Upper lobe of right lung (tissue), 1 donor: ENCODE measurements at regions not wholly inside any gene's neighbourhood (a gene's known extent, or its start where the extent isn't known, plus 50 kb on each side); places are given as distances from the start of the nearest gene placed in this dataset.
A peak's percentile ranks its signal among the peaks of the same experiment; 100 is the strongest.
"Not testable (repeated sequence)": the region's sequence is repeated elsewhere in the genome, so short reads cannot be mapped to it uniquely, and the experiment has no call there.

Experiments
- ATAC-seq: fragments of 200-7000 bp; cut with Tn5 transposase; one replicate; pipeline ENCODE4 v1.9.1; 2020; ENCODE audit warnings: mild to moderate bottlenecking, moderate library complexity
- DNase-seq: peaks from one replicate; pipeline ENCODE4 v3.0.0-alpha.2; 2020
- H3K27ac ChIP-seq: fragments of 200-600 bp; one replicate; pipeline ENCODE4 v1.8.0; 2022
- H3K27me3 ChIP-seq: fragments of 200-600 bp; one replicate; pipeline ENCODE4 v1.8.0; 2022; ENCODE audit warnings: mild to moderate bottlenecking
- H3K36me3 ChIP-seq: fragments of 200-600 bp; one replicate; pipeline ENCODE4 v1.8.0; 2022
- H3K4me1 ChIP-seq: fragments of 200-600 bp; one replicate; pipeline ENCODE4 v1.8.0; 2022
- H3K4me3 ChIP-seq: fragments of 200-600 bp; one replicate; pipeline ENCODE4 v1.8.0; 2022; ENCODE audit warnings: mild to moderate bottlenecking
- H3K9me3 ChIP-seq: fragments of 200-600 bp; one replicate; pipeline ENCODE4 v1.8.0; 2022
- CTCF ChIP-seq: fragments of 200-600 bp; IDR thresholded peaks from one replicate; pipeline ENCODE4 v1.8.0; 2022; ENCODE audit warnings: antibody characterized with exemption
- intact Hi-C: fragments of 100-400 bp; cut with DNase I; formaldehyde crosslinking; loops from one replicate; pipeline ENCODE4 v1.11.0; 2022
- donor health status: DM: no; HTN: yes; CAD: no; lungs with severe emphysema.

GRCh38 chr14:106346084-106346483, 819.7 kb downstream of the TMEM121 start:
- ATAC-seq (no peak), DNase-seq (no peak)
- Histone ChIP-seq H3K27ac (no peak overlapping the region), H3K36me3 (no peaks in the 10 kb centered on the region), H3K27me3 (no peaks in the 10 kb centered on the region), H3K9me3 (no peaks in the 10 kb centered on the region), H3K4me3 (no peak overlapping the region), H3K4me1 (no peaks in the 10 kb centered on the region)
- TF ChIP-seq CTCF: no peak
- intact Hi-C loops: no loop called here

GRCh38 chr14:106346534-106347290, 820.3 kb downstream of the TMEM121 start:
- Histone ChIP-seq H3K4me1 (no peaks in the 10 kb centered on the region), H3K4me3 (no peak overlapping the region), H3K27me3 (no peaks in the 10 kb centered on the region), H3K27ac (no peak overlapping the region), H3K36me3 (no peaks in the 10 kb centered on the region), H3K9me3 (no peaks in the 10 kb centered on the region)
- no peak for DNase-seq
- intact Hi-C loops: no loop called here
- ATAC-seq: no peak
- no peak for TF ChIP-seq CTCF

GRCh38 chr14:106347291-106347778, 821.0 kb downstream of the TMEM121 start:
- DNase-seq: no peak
- H3K27ac ChIP-seq: no peak overlapping the region
- no peak for TF ChIP-seq CTCF
- H3K4me3 ChIP-seq: no peak overlapping the region
- intact Hi-C loops: no loop called here
- ATAC-seq: no peak
- H3K9me3 ChIP-seq: no peaks in the 10 kb centered on the region
- H3K36me3 ChIP-seq: no peaks in the 10 kb centered on the region
- no peaks in the 10 kb centered on the region for H3K27me3 ChIP-seq
- H3K4me1 ChIP-seq: no peaks in the 10 kb centered on the region

- intact Hi-C loops: no loop called here
- ATAC-seq (no peak), DNase-seq (no peak)
- TF ChIP-seq CTCF: no peak
- Histone ChIP-seq H3K4me1 (no peaks in the 10 kb centered on the region), H3K36me3 (no peaks in the 10 kb centered on the region), H3K27me3 (no peaks in the 10 kb centered on the region), H3K27ac (no peak overlapping the region), H3K4me3 (no peak overlapping the region), H3K9me3 (no peaks in the 10 kb centered on the region)
These were observed 821.7 kb downstream of the TMEM121 start for GRCh38 chr14:106347890-106348755.

- H3K4me3 ChIP-seq, H3K27ac ChIP-seq, H3K9me3 ChIP-seq, H3K27me3 ChIP-seq, H3K4me1 ChIP-seq, intact Hi-C loops, ATAC-seq, H3K36me3 ChIP-seq: not testable (repeated sequence)
- peak; percentile 11 for TF ChIP-seq CTCF
- peak; percentile 72 for DNase-seq
These were observed 822.6 kb downstream of the TMEM121 start for GRCh38 chr14:106348873-106349540.

GRCh38 chr14:106349678-106350457, 823.5 kb downstream of the TMEM121 start:
- H3K4me3 ChIP-seq, ATAC-seq, H3K36me3 ChIP-seq, H3K27ac ChIP-seq, H3K9me3 ChIP-seq, intact Hi-C loops, H3K27me3 ChIP-seq, H3K4me1 ChIP-seq, DNase-seq: not testable (repeated sequence)

GRCh38 chr14:106355007-106355791, 828.8 kb downstream of the TMEM121 start:
- DNase-seq, intact Hi-C loops: not testable (repeated sequence)

More at GRCh38 chr14:106355007-106355791, 828.8 kb downstream of the TMEM121 start:
- H3K4me1 ChIP-seq, H3K27me3 ChIP-seq, H3K4me3 ChIP-seq, H3K9me3 ChIP-seq, H3K27ac ChIP-seq, ATAC-seq, H3K36me3 ChIP-seq: not testable (repeated sequence)
